ENCODE measurements at regions not wholly inside any gene's neighbourhood (a gene's known extent, or its start where the extent isn't known, plus 50 kb on each side); places are given as distances from the start of the nearest gene placed in this dataset.

DNA sequence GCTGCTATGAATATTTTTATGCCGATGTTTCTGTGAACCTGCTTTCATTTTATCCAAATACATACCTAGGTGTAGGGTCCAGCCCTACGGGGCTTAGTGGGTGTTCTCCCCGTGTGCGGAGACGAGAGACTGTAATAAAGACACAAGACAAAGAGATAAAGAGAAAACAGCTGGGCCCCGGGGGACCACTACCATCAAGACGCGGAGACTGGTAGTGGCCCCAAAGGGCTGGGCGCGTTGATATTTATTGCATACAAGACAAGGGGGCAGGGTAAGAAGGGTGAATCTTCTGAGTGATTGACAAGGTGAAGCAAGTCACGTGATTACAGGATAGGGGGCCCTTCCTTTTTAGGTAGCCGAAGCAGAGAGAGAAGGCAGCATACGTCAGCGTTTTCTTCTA lies 920.1 kb downstream of the BRD1 start:
- DNase-seq: no peak

GRCh38 chr22:48906216-48906835 lies 921.3 kb downstream of the BRD1 start:
- DNase-seq: no peak

- DNase-seq: no peak
These were observed 922.3 kb downstream of the BRD1 start for GRCh38 chr22:48905206-48905975.

- DNase-seq: no peak
These were observed 924.6 kb downstream of the BRD1 start for GRCh38 chr22:48902983-48903650.

DNA sequence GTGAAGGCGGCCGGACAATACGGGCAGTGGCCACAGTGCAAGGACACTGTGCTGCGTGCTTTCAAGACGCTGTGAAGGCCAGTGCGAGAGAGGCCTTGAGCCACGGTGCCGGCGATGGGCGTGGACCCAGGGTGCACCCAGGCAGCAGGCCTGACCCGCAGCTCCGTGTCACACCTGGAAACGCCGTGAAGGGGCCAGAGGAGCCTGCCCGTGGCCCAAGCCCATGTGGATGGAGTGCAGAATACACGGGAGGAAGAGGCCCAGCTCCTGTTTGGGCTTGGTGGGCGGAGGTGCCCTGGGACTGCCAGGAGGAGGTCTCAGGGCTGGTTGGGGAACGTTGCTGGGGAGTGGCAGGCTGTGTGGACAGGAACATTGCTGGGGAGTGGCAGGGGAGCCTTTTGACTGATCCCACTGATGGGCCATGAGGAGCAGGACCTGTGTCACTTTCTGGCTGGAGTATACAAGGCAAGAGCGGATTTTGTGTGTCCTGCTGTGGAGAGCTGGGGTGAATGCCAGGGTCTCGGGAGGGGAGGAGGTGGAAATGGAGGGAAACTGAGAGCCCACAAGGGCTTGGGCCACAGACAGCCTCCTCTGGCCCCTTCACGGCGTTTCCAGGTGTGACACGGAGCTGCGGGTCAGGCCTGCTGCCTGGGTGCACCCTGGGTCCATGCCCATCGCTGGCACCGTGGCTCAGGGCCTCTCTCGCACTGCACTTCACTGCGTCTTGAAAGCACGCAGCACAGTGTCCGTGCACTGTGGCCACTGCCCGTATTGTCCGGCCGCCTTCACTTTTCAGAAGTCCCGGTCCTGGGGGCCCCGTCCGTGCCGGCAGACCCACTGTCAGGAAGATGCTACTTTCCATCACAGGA lies 925.4 kb downstream of the BRD1 start:
- DNase-seq: no peak

DNA sequence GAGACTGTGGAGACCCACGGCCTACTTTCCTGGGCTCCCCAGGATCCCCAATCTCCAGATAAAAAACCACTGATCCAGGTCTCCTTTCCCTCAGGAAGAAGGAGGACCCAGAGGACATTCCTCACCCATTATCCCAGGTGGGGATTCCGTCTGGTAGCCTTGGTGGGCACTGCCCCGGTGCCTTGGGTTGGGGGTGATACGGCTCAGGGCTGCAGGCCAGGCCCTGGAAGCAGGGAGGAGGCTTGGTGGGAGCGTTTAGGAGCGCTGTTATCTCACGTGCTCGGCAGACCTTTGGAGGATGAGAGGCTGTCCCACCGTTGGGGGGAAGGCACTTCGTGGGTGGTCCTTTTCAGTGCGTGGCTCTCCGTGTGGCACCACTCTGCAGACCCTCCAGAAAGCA lies 926.3 kb downstream of the BRD1 start:
- DNase-seq: no peak

GRCh38 chr22:48900626-48901025 lies 927.0 kb downstream of the BRD1 start:
- no peak for DNase-seq

DNA sequence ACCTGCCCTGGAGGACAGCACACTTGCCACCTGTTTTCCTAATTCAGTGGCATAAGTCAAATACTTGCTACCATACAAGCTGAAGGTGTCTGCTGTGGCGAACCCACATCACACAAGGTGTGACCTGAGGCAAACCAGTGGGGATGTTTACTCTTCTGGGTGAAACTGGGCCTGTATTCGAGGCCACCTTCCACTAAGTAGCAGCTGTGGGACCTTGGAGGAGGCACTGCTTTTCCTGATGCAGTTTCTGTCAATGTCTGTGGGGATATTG lies 927.4 kb downstream of the BRD1 start:
- DNase-seq: no peak

DNA sequence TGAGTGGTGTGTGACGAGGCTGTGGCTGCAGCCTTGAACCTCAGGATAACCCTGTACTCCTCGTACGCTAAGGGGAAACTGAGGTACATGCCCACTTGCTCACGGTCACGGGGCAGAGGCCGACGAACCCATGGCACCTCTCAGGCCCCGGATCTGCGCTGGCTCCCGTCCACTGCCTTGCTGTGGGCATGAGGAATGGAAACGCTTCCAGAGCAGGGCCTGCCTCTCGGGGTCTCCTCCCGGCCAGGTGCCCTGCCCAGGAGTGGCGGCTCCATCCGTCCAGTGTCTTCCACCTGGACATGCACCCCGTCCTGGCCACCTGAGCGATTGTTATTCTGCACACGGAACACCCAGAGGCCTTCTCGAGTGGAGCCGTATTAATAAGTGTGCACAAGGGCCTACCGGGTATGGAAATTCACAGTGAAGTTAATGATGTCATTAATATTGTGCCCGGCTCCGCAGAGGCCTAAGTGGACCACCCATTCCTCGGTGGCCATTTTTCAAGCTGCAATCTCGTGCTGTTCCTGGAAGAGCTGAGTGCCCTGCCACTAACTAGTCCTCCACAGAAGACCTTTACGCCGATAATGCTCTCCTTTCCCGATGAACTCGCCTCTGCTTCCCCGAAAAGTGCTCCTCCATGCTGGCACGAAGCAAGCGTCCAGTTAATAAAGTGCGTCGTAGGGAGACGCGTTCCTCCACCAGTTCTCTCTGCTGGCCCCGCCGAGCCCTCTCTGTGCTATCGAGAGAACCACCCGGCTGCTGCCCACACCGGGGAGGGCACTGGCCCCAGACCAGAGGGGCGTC lies 927.9 kb downstream of the BRD1 start:
- no peak for DNase-seq

- DNase-seq: no peak
These were observed 929.0 kb downstream of the BRD1 start for GRCh38 chr22:48898524-48899250.

DNA sequence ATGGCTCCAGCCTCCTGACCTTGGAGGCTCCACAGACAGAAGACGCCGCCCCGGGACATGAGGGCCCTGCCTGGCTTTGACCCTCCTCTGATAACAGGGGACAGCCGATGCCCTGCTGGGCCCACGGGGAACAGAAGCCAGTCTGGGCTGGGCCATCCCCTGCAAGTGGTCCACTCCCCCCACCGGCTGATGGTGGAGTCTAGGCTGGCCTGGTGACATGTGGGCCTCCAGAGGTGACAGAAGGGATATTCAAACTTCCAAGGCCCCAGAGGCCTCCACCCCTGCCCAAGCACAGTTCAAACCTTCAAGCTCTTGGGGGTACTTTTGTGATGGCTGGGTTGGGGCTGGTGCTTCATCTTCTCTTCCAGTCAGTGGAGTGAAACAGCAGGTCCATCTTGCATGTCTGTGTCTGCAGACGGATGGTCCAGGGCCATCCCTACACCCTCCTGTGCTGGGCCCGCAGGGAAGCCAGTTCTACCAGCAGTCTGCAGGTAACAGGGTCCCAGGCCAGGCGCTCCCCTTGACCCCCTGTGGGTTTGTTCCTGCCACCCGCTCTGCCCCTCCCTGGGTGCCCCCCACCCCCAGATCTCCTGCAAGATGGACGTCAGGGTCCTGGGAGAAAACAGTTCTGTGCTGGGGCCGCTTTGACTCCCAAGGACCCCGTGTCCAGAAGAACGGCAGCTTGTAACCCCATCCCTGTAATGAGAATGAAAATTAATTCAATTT lies 929.9 kb downstream of the BRD1 start:
- no peak for DNase-seq

DNA sequence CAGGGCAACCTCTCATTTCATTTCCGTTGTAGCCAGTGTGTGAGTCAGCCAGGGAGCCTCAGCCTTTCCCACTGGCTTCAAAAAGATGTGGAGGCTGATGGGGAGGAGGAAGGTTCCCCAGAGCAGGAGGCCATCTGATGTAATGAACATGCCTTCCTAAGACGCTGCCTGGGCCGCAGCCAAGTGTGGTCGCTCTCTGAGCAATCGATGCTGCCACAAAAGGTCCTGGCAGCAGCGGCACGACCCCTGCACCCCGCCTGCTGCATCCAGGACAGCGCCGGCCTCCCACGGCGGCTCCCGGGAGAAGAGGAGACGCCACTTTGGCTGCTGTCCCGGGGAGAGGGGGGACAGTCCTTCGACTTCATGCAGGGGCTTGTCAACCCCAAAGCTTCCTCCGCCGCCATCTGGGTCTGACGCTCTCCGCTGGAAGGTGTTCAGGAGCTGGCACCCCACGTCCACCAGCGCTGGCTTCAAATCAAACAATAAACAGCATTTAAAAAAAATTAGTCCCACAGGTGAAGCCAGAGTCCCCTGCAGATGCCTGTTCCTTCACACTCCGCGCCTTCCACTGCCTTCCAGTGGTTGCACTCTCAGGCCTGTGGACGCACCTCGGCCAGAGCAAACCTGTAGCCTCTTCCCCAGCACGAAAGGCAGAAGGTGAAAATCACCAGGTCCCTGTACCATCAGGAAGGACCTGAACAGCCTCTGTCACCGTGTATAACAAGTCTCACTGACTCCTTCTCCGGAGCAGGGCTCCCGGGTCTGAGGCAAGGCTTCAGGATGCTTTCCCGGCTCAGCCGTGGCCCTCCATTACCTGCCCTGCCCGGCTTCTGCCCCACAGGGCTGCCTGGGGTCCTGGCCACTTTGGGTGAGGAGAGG lies 930.7 kb downstream of the BRD1 start:
- DNase-seq: no peak

- DNase-seq: no peak
These were observed 931.6 kb downstream of the BRD1 start for GRCh38 chr22:48895831-48896765.

DNA sequence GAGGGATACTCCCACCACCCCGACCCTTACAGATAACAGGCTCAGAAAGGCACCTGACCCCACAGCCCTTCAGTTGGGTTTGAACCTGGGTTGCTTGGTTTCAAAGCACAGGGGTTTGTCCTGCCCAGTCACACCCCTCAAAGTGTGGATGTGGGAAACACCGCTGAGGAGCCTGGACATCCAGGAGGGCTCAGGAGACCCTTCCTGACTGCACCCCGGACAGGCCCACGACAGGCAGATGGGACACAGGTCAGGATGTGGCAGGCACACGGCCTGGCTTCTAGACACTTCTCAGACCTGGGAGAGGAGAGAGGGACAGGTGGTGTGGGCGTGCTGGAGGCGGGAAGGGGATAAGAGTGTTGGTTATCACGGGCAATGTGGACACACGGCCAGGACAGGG lies 932.3 kb downstream of the BRD1 start:
- no peak for DNase-seq

GRCh38 chr22:48894804-48895250 lies 932.8 kb downstream of the BRD1 start:
- no peak for DNase-seq

DNA sequence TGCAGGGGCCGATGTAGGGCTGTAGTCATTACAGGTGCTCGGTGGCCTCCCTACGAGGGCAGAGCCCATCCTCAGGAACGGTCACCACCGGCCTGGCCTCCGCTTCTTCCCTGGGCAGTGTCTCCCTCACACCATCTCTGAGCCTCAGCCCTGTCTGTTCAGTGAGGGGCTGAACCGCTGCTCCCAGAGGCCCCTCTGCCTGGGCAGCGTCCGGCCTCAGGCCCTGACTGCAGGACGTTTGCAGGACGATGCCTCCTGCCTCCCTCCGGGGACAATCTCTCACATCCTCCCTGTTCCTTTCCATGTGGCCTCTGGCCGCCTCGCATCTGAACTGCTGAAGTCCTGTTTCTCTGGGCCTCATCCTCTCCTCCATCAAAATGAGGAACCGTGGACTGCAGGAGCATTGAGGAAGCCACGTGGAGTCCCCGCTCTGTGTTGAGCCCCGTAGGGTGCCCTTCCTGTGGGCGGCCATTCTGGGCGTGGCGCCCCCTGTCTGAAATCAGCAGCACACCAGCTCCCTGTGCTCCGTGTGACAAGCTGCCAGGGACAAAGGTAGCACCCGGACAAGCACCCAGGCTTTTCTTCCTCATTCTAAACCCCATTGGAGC lies 933.5 kb downstream of the BRD1 start:
- DNase-seq: no peak

DNA sequence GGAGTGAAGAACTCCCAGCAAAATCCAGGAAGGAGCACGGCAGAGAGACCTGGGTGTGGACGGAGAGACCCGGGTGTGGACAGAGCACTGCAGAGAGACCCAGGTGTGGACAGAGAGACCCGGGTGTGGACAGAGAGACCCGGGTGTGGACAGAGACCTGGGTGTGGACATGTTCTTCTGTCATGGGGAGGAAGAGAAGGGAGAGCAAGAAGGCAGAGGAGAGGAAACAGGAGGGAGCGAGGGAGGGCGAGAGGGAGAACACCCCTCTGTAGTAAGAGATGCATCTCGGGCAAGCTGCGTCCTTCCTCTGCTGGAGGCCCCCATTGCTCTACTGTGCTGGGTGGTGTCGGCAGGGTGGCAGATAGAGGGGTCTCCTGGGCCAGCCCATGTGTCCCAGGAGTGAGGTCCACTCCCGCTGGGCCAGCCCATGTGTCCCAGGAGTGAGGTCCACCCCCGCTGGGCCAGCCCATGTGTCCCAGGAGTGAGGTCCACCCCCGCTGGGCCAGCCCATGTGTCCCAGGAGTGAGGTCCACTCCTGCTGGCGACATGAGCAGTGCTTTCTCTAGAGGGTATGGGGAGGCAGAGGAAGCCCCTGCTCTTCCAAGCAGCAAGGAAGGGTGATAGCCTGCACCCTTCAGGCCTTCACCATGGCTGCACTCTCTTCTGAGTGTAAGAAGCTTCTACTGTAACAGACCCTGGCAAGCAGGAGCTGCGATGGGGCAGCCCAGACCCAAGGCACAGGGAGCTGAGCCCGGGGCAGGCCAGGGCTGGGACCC lies 934.2 kb downstream of the BRD1 start:
- DNase-seq: no peak

All from CD4-positive, alpha-beta T cell treated with Interleukin-21 for 1 hour (primary cell).